ENCODE measurements at regions not wholly inside any gene's neighbourhood (a gene's known extent, or its start where the extent isn't known, plus 50 kb on each side); places are given as distances from the start of the nearest gene placed in this dataset.

- no peak for DNase-seq (ENCODE audit: low spot score)
Observed at GRCh38 chrX:109928596-109929335, 74.1 kb upstream of the TMEM164 start.

- no peak for DNase-seq (ENCODE audit: low spot score)
Observed at GRCh38 chrX:109931677-109932076, 71.2 kb upstream of the TMEM164 start.

GRCh38 chrX:109934434-109934833 lies 68.5 kb upstream of the TMEM164 start:
- no peak for DNase-seq (ENCODE audit: low spot score)

- no peak for DNase-seq (ENCODE audit: low spot score)
Observed at GRCh38 chrX:109934935-109935334, 68.0 kb upstream of the TMEM164 start.

- DNase-seq (ENCODE audit: low spot score): no peak
Observed at GRCh38 chrX:109936114-109936513, 66.8 kb upstream of the TMEM164 start.

GRCh38 chrX:109936598-109936997 lies 66.3 kb upstream of the TMEM164 start:
- no peak for DNase-seq (ENCODE audit: low spot score)

- no peak for DNase-seq (ENCODE audit: low spot score)
Observed at GRCh38 chrX:109939498-109939897, 63.4 kb upstream of the TMEM164 start.

- DNase-seq (ENCODE audit: low spot score): no peak
Observed at GRCh38 chrX:109940411-109940810, 62.5 kb upstream of the TMEM164 start.

- no peak for DNase-seq (ENCODE audit: low spot score)
Observed at GRCh38 chrX:109943092-109943739, 59.7 kb upstream of the TMEM164 start.

- no peak for DNase-seq (ENCODE audit: low spot score)
Observed at GRCh38 chrX:109943740-109944092, 59.2 kb upstream of the TMEM164 start.

GRCh38 chrX:109952050-109952449 lies 50.9 kb upstream of the TMEM164 start:
- DNase-seq (ENCODE audit: low spot score): no peak

GRCh38 chrX:109952985-109953905 lies 49.7 kb upstream of the TMEM164 start:
- DNase-seq (ENCODE audit: low spot score): no peak
